HG02981 (cell line): ENCODE measurements at regions not wholly inside any gene's neighbourhood (a gene's known extent, or its start where the extent isn't known, plus 50 kb on each side); places are given as distances from the start of the nearest gene placed in this dataset.

Experiments used
- ATAC-seq: cut with Tn5 transposase; IDR thresholded peaks from one replicate; pipeline ENCODE4 v1.9.1; 2021; ENCODE audit warnings: mild to moderate bottlenecking, moderate library complexity; ENCODE audit not compliant: unreplicated experiment

DNA sequence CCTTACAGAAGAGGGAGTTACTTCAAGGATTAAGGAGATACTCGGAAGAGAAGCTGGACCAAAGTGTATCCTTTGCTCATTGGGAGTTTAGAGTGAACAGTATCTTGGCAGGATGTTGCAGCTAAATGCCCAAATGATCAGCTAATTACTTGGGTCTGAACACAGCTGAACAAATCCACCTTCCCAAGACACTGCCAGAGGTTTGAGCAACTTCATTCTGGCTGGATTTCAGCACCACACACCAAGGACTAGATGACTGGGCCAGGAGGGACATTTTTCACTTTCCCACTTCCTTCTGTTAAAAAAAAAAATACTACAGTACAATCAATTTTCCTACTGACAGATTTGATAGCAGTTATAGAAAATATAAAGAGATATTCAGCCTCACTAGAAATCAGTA lies 324.6 kb downstream of the MID1IP1 start:
- ATAC-seq = no peak

DNA sequence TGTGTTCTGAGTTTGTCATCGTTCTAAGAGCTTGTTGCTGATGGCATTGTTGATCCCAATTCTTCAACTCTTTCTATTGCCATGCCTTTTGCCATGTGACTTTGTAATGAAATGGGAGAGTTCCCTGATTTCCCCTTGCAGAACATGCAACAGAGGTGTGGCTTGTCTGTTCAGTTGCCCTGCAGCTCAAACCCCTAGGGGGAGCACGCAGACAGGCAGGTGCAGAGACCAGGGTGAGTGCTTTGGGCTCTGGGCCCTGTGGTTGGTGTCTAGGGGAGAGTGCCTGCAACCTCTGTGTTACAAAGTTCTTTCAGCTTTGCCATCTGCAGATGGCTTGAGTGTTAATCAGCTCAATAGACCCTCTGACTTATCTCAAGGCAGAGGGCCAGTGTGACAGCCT lies 332.7 kb downstream of the MID1IP1 start:
- no peak for ATAC-seq

DNA sequence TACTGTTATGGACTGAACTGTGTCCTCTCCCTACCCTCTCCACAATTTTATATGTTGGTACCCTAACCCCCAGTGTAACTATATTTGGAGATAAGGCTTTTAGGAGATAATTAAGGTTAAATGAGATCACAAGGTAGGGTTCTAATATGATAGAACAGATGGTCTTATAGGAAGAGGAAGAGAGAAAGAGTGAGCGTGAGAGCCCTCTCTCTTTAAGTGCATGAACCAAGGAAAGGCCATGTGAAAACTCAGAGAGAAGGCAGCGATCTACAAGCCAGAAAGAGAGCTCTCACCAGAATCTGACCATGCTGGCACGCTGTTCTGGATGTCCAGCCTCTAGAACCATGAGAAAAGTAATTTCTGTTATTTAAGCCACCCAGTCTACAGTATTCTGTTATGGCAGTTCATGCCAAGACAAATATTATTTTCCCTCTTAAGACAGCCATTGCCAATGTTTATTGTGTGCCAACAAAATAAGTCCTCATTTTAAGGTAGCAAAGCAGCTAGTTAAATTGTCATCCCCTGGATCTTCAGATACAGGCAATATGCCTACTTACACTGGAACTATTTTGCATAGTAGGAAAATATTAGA lies 336.2 kb downstream of the MID1IP1 start:
- ATAC-seq = no peak

DNA sequence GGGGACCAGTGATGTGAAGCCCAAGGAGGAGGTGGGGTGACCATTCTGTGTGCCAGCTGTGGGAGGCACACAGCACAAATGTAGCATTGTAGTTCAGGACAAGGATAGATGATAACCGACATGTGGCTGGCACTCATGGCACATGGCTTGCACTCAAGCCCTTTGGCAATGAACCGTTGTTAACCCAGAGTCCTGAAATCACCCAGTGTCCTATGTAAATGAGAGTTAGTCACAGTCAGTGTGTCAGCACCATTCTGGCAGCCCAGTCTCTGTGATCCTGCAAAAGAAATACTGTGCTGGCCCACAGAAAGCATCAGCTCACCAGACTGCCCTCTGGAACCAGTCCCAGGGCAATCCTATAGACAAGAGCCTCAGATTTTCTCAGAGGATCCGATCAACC lies 339.3 kb downstream of the MID1IP1 start:
- ATAC-seq = no peak

DNA sequence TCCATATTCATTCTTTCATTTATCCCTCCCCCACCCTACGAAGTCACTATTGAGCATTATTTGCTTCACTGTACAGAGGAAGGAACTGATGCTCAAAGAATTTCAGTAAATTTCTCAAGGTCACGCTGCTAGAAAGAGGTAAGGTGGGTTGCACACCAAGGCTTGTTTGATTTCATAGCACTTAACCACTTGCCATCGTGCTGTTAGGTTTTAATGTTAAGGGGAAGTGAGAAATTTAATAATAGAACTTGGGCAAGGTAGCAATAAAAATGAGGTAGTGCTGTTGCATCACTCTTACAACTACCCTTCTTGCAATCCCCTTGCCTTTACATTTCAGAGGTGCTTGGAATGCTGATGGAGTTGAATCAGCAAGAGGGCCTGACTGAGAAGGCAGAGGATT lies 343.1 kb downstream of the MID1IP1 start:
- ATAC-seq = peak; percentile 68

DNA sequence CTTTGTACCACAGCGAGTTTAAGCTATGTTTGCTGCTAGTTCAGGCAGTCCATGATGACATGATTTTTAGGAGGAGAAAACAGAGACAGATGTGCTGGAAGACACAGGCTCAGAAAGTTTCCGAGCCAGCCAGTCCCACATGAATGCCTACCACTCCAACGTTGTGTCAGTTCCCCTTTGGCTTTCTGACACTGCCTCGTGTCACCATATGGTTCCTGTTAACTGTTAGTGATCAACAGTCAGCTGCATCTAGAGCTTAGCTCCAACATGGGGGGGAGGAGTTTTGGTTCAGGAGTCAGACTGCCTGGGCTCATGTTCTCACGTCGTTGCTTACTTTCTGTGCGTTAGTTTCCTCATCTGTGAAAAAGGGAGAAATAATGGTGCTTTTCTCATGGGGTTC lies 343.7 kb downstream of the MID1IP1 start:
- peak; percentile 58 for ATAC-seq

DNA sequence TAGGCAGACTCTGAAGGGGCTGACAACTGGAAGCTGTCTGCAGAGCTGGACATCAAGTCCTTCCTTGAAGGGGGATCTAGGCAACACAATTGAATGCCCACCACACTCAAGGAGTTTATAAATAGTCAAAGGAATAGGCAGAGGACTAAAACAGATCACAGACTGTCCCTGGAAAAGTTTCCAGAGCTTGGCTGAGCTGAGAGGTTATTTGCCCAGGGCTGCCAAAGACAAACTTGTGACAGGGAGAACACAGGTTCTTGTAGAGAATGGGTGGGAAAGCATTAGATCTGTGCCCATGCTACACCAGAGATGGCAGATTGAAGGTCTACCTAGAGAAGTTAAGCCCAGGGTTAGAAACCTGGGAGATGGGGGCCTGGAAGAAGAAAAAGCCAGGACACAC lies 344.6 kb downstream of the MID1IP1 start:
- ATAC-seq = no peak

DNA sequence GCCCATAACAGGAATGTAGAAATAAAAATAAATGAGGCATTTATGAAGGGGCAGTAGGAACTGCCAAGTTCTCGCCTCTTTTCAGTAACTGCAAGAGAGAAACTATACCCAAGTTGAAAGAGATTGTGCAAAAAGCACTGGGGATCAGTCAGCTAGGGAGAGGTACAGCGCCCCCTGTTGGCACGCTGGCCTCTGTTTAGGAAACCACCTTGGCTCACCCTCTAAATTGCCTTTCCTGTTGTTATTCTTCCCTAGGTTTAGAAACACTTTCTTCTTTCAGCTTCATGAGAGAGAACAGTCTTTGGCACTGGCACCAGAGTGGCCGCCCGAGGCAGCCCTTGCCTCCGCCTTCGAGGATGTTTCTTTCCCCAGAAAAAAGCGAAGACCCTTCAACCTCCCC lies 348.5 kb downstream of the MID1IP1 start:
- ATAC-seq = no peak

DNA sequence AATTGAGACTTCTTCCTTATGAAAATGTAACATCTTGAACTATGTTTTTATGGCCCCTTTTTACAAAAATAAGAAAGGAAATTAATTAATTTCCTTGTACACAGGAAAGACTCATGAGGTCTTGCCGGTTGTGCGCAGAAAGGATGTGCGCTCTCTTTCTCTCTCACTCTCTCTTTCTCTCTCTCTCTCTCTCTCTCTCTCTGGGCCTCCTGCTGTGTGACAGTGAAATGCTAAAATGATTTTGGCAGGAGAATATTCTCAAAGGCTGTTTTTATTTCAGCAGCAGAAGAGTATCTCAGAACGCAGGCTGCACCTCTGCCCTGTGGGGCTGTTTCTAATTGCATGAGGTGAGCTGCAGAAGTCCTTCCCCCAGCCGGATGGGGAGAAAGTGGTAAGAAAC lies 349.0 kb downstream of the MID1IP1 start:
- no peak for ATAC-seq

DNA sequence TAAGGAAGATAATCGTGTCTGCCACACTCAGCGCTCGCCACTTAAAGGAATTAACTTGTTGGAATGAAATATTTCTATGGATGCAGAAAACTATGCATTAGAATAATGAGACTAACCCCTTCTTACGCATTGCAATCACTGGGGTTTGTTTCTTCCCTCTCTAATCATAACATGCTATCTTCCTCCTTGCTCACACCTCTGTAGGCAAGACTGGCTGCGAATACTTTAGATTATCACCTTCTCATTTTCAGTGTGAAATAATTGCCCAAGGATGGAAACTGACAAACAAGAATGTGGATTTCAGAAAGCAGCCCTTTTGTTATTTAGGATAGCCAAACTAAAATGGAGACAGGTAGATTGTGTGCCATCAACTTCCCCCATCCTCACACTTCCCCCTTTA lies 349.4 kb downstream of the MID1IP1 start:
- no peak for ATAC-seq

DNA sequence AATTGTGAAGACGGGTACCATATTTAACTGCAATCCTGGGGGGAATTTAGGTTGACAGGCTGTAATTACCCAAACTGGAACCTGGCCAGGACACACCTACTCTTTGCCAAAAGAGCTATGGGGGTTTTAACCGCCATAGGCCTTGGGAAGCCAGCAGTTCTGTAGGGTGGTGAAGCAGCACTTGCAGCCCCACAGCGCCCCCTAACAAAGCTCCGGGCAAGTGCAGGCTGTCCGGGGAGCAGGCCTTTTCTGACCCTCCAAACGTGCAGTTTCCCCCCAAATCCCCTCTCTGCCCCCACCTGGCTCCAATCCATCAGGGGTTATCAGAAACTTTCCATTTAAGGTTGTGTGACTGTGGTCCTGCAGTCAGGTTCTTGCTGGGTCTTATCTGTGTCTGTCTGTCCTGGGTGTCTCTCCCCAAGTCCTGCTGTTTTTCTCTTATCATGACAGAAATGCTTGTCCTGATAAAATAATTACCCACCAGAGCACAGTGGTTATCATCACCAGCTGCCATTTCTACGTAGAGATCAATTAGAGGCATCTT lies 350.9 kb downstream of the MID1IP1 start:
- ATAC-seq = no peak

DNA sequence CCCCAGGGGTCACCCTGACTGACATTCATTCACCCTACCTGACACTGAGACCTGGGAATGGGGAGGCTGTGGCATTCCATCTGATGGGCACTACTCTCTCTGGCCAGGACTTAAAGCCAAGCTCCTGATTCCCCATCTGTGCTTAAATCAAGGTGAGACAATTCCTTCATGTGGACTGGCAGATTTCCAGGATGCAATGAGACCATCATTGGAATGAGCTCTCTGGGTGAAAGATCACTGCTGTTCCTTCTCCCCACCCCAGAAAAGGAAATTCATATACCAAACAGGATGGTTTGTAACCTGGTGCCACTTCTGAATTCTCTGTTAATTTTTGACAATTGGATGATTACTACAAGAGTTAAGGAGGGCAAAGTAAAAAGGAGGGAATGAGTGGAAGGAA lies 354.8 kb downstream of the MID1IP1 start:
- no peak for ATAC-seq

DNA sequence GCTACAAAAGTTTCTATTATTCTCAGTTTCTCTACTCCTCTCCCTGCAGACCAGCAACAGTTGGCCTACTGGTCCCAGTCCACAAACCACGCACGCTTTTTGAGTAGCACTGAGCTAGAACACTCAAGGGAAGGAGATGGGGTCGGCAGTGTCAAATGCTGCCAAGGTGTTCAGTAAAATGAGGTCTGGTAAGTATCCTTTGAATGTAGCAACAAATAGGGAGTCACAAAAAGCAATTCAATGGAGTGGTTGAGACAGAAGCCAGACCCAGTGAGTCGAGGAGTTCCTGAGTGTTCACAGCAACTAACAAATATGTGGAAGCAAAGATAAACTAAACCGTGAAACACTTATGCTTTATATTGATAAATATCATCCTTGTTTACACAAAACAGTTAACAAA lies 355.7 kb downstream of the MID1IP1 start:
- ATAC-seq = no peak

DNA sequence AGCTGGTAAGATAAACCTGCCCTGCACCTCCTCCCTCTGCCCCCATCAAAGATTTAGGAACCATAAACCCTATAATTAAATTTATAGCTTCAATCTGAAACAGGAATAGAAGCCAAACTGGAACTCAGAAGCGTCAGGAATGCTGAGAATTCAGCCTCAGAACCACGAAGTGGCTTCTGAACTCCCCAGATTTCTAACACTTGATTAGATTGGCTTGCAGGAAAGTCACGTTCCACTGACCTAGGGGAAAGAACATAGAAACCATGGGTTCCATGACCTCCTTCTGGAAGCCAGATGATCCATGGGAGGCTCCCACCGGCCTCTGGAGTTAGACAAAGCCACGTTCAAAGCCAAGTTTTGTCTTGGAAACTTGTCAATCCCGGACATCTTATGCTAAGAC lies 356.5 kb downstream of the MID1IP1 start:
- ATAC-seq = no peak

DNA sequence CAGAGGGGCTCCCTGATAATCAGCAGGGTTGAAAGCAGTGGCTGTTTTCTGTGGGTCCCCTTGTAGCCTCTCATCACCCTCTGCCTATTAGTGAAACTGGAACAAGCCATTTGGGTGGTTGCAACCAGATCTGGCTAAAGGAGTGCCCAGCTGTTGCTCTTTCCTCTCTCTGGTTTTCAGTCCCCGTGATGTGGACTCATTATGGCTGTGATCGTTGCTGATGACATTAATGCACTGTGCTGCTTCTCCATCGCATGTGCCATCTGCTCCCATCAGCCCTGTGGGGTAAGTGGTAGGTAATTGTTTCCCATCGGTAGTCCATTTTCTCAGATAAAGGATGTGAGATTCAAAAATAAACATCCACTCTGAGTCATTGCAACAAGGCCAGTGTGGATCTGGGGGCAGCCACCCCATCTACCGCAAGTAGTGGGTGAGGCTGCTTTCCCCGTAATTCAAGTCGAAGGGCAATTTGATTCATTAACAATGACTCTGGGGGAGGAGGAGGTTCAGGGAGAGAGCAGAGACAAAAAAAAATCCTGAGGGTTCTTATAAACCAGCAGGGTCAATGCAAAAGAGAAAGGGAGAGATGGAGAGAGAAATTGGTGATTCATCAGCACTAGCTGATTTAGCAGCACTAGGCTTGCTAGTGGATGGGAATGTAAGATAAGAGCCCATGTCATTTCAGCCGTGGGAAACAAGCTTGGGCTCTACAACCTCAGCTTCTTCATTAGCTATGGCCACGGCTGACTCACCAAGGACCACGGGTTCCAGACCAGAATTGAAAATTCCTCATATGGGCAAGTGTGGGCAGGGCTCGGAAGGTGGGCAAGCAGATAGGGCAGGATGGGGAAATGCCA lies 357.8 kb downstream of the MID1IP1 start:
- no peak for ATAC-seq

DNA sequence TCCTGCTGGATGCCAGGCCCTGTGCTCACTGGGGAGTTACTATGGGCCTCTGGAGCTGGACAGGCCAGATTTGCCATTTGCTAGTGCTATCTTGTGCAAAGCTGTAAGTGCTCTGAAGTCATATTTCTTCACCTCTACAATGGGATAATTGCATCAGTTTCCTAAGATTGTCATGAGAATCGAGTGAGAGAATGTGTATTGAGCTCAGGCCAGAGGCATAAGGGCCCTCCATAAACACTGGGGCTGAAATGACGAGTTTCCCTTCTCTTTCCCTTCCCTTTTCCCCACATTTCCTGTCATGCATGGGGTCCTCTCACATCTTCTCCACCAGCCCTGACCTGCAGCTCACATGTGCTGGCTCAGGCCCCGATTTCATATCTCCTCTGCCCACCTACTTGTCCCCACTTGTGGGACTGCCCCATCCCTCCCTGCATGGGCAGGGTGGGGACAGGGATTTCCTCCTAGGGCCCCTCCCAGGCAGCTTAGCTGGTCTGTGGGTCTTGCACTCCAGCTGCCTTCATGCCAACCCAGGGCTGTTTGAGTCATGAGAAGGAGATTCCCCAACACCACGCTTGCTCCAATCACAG lies 358.8 kb downstream of the MID1IP1 start:
- ATAC-seq = no peak

DNA sequence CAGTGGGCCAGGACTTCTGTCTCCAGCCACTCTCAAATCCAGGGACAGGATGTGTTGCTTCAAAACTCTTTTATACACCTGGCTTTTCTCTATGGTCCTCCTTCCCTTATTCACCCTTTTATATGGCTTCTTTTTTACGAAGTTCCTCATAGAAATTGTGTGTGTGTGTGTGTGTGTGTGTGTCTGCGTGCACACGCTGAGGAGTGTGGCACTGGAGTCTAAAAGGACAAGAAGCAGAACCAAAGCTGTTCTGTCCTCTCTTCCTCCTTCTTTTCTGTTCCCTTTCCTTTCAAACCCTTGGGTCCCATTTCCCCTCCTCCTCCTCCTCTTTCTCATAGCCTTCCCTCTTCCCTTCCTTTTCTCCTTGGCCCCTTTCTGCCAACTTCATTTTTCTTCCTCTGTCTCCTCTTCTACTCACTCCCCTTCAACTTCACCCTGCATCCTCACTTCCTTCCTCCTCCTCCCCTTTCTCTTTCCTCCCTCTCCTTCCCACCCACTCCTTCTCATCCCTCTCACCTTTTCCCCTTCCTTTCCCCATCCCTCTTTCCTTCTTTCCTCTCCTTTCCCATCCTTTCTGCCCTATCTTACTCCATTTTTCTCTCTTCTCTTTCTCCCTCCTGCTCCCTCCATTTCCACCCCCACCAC lies 360.5 kb downstream of the MID1IP1 start:
- ATAC-seq = no peak

DNA sequence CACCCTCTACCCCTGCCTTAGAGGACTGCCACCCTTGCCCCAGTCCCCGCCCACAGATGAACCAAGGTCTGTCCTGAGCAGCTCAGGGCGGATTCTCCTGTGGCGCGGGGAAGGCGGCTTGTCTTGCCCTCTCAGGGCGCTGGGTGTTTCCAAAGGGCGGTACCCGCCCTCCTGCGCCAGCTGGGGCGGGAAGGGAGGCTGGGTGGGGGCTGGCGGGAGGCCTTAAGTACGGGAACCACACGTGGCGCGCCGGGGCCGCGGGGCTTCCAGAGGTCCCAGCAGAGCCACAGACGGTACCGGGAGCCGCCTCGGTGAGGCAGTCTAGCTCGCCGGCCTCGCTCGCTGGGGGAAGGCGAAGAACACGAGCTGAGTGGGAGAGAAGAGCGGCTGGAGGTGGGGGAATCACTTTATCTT lies 361.1 kb downstream of the MID1IP1 start:
- ATAC-seq = no peak

DNA sequence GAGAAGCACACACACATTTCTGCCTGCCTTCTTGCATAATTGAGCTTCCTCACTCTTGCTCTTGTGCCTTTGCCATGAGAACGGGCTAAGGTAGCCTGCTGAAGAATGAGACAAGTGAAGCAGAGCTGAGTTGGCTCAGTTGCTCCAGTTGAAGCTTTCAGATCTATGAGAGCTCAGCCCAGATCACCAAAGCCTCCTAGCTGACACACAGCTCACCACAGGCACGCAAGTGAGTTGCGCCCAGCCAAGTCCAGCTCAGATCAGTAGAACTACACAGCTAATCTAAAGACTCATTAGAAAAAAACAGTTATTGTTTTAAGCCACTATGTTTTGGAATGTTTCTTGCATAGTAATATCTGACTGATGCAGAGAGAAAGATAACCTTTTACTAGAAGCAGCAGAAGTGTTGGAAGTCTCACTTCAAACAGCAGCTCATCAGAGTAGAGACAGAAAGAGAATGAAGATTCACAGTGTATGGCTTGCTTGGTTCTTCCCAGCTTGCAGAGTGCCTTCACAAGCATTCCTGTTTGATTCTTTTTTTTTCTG lies 362.4 kb downstream of the MID1IP1 start:
- no peak for ATAC-seq

DNA sequence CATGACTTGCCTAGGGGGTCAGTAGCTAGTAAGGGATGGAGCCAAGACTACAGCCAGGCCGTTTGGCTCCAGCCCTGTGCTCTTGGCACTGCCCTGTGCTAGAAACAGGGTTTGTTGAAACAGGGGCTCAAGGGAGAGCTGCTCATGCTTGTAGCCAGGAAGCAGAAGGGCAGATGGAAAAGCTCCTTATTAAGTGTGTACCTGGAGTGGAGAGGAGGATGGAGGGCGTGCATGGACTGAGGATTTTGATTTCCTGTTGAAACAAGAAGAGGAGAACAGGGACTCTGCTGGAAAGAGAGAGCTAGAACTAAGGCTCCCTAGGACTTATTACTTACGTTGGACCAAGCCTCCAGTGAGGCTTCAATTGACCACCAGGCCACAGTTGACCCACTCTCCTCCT lies 363.0 kb downstream of the MID1IP1 start:
- no peak for ATAC-seq

DNA sequence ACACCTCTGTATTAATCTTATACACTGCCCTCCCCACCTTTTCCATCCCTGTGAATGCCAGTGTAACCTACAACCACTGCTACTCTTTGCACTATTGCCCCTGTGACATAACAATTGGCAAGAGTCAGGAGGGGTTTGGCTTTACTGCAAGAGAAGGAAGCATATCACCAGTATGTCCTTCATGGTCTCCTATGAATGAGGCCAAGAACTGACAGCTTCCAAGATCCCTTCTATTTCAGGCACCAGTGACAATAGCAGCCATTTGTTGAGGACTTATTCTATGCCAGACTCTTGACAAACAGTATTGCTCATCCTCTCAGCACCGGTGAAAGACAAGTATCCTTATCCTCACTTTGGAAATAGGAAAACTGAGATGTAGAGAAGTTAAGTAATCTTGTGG lies 363.9 kb downstream of the MID1IP1 start:
- no peak for ATAC-seq
